ENCODE measurements at regions not wholly inside any gene's neighbourhood (a gene's known extent, or its start where the extent isn't known, plus 50 kb on each side); places are given as distances from the start of the nearest gene placed in this dataset.

DNA sequence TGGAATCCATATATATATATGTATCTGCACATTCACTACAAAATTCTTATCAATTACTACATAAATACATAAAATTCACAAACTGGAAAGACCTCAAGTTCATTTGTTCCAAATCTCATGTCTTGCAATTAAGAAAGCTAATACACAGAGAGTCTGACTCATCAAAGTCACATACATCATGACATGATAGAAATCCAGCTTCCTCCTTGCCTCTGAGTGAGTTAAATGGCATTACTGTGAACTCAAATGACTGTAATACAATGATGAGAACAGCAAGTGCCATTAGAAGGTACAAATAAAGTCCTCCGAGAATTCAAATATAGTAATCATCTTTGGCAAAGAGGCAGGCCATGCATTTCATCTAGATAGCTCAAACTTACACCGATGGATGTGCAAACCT is 55.1 kb upstream of the AGTR1 start (continued):
- TF ChIP-seq, protein P1, sequence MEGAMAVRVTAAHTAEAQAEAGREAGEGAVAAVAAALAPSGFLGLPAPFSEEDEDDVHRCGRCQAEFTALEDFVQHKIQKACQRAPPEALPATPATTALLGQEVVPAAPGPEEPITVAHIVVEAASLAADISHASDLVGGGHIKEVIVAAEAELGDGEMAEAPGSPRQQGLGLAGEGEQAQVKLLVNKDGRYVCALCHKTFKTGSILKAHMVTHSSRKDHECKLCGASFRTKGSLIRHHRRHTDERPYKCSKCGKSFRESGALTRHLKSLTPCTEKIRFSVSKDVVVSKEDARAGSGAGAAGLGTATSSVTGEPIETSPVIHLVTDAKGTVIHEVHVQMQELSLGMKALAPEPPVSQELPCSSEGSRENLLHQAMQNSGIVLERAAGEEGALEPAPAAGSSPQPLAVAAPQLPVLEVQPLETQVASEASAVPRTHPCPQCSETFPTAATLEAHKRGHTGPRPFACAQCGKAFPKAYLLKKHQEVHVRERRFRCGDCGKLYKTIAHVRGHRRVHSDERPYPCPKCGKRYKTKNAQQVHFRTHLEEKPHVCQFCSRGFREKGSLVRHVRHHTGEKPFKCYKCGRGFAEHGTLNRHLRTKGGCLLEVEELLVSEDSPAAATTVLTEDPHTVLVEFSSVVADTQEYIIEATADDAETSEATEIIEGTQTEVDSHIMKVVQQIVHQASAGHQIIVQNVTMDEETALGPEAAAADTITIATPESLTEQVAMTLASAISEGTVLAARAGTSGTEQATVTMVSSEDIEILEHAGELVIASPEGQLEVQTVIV (IDR thresholded peaks at IDR 0.05; ENCODE audit: borderline replicate concordance, partially characterized antibody), result no peak
- no peak for TF ChIP-seq HCFC1 (IDR thresholded peaks at IDR 0.05; ENCODE audit: low read length)
- no peak for TF ChIP-seq YBX1 (IDR thresholded peaks at IDR 0.05)
- TF ChIP-seq, protein P2, sequence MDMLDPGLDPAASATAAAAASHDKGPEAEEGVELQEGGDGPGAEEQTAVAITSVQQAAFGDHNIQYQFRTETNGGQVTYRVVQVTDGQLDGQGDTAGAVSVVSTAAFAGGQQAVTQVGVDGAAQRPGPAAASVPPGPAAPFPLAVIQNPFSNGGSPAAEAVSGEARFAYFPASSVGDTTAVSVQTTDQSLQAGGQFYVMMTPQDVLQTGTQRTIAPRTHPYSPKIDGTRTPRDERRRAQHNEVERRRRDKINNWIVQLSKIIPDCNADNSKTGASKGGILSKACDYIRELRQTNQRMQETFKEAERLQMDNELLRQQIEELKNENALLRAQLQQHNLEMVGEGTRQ (IDR thresholded peaks at IDR 0.05; ENCODE audit: borderline replicate concordance, low read depth, low read length), result no peak

DNA sequence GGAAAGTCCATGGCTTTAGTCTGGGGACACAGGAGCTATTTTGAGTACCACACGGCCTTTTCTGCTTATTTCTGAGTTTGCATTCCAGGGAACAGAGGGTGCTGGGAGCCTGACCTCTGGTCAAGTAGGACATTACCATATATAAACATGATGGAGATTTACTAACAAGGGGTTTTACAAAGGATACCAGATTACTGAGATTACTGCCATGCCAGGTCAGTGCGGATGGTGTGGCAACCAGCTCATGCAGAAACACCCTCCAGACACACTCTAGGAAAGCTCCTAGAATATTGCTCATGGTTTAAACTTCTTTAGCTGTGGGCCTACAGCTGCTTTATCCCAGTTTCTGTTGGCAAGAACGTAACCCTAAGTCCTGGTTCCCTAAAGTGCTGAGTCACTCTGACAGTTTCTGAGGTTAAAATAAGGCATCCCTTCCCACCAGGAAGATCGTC is 54.3 kb upstream of the AGTR1 start:
- POLR2A ChIA-PET, result no interaction called here
- no peaks in the 10 kb centered on the region for H3K4me1 ChIP-seq (ENCODE audit: control insufficient read depth, insufficient read depth, low read length)
- H3K27me3 ChIP-seq (replicated peaks in 1 of 2; ENCODE audit: control insufficient read depth in 2 of 2, insufficient read depth in 2 of 2, low read length in 1 of 2), result no peaks in the 10 kb centered on the region
- no TSS peak for BruUV-seq (replicated peaks)
- no peak for DNase-seq (ENCODE audit: low read depth, low spot score)
- CTCF ChIA-PET, result no interaction called here
- H3K9me3 ChIP-seq (replicated peaks; ENCODE audit: control insufficient read depth, insufficient read depth, low read length), result no peaks in the 10 kb centered on the region
- SMC1A ChIA-PET (ENCODE audit: uncharacterized antibody, unreplicated experiment), result no interaction called here
- no peaks in the 10 kb centered on the region for H3K36me3 ChIP-seq (ENCODE audit: control insufficient read depth in 2 of 2, insufficient read depth in 2 of 2, low read length in 1 of 2)
- no peak overlapping the region for H3K4me2 ChIP-seq (ENCODE audit: control insufficient read depth, insufficient read depth)
- RAD21 ChIA-PET (ENCODE audit: unreplicated experiment), result no interaction called here
- H4K20me1 ChIP-seq (ENCODE audit: control insufficient read depth, insufficient read depth), result no peaks in the 10 kb centered on the region
- no peak overlapping the region for H3K4me3 ChIP-seq
- H2AFZ ChIP-seq (ENCODE audit: control insufficient read depth, low read depth, low read length), result no peak overlapping the region
- intact Hi-C loops (cut with micrococcal nuclease; ENCODE audit: unreplicated experiment), result no loop called here
- no peak overlapping the region for H3K9ac ChIP-seq (ENCODE audit: control insufficient read depth, insufficient read depth, low read length)
- H3K79me2 ChIP-seq (ENCODE audit: control insufficient read depth, insufficient read depth, low read length), result no peaks in the 10 kb centered on the region
- FAIRE-seq, result no peak
- no peak overlapping the region for H3K27ac ChIP-seq (ENCODE audit: control insufficient read depth, insufficient read depth)
- 0% methylated on average over 4 of the region's 4 CpGs for WGBS (ENCODE audit: insufficient coverage, insufficient replicate concordance, low lambda C conversion rate, missing lambda C conversion rate)
- in situ Hi-C loops (cut with MboI), result no loop called here
- no peak for ATAC-seq
- TF ChIP-seq, protein P3, sequence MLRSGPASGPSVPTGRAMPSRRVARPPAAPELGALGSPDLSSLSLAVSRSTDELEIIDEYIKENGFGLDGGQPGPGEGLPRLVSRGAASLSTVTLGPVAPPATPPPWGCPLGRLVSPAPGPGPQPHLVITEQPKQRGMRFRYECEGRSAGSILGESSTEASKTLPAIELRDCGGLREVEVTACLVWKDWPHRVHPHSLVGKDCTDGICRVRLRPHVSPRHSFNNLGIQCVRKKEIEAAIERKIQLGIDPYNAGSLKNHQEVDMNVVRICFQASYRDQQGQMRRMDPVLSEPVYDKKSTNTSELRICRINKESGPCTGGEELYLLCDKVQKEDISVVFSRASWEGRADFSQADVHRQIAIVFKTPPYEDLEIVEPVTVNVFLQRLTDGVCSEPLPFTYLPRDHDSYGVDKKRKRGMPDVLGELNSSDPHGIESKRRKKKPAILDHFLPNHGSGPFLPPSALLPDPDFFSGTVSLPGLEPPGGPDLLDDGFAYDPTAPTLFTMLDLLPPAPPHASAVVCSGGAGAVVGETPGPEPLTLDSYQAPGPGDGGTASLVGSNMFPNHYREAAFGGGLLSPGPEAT (IDR thresholded peaks at IDR 0.05; ENCODE audit: low read depth), result no peak
- TF ChIP-seq RB1 (IDR thresholded peaks at IDR 0.05; ENCODE audit: borderline replicate concordance), result no peak
- TF ChIP-seq TAF1 (IDR thresholded peaks at IDR 0.05; ENCODE audit: borderline replicate concordance, low read depth, low read length), result no peak
- TF ChIP-seq ZNF217 (IDR thresholded peaks at IDR 0.05), result no peak
- no peak for TF ChIP-seq CEBPB (IDR thresholded peaks at IDR 0.05; ENCODE audit: borderline replicate concordance in 1 of 2, low read depth in 2 of 2, low read length in 2 of 2)
- TF ChIP-seq MTA3 (IDR thresholded peaks at IDR 0.05; ENCODE audit: borderline replicate concordance, low read length), result no peak
- no peak for TF ChIP-seq CHD4 (IDR thresholded peaks at IDR 0.05)
- TF ChIP-seq, protein P4, sequence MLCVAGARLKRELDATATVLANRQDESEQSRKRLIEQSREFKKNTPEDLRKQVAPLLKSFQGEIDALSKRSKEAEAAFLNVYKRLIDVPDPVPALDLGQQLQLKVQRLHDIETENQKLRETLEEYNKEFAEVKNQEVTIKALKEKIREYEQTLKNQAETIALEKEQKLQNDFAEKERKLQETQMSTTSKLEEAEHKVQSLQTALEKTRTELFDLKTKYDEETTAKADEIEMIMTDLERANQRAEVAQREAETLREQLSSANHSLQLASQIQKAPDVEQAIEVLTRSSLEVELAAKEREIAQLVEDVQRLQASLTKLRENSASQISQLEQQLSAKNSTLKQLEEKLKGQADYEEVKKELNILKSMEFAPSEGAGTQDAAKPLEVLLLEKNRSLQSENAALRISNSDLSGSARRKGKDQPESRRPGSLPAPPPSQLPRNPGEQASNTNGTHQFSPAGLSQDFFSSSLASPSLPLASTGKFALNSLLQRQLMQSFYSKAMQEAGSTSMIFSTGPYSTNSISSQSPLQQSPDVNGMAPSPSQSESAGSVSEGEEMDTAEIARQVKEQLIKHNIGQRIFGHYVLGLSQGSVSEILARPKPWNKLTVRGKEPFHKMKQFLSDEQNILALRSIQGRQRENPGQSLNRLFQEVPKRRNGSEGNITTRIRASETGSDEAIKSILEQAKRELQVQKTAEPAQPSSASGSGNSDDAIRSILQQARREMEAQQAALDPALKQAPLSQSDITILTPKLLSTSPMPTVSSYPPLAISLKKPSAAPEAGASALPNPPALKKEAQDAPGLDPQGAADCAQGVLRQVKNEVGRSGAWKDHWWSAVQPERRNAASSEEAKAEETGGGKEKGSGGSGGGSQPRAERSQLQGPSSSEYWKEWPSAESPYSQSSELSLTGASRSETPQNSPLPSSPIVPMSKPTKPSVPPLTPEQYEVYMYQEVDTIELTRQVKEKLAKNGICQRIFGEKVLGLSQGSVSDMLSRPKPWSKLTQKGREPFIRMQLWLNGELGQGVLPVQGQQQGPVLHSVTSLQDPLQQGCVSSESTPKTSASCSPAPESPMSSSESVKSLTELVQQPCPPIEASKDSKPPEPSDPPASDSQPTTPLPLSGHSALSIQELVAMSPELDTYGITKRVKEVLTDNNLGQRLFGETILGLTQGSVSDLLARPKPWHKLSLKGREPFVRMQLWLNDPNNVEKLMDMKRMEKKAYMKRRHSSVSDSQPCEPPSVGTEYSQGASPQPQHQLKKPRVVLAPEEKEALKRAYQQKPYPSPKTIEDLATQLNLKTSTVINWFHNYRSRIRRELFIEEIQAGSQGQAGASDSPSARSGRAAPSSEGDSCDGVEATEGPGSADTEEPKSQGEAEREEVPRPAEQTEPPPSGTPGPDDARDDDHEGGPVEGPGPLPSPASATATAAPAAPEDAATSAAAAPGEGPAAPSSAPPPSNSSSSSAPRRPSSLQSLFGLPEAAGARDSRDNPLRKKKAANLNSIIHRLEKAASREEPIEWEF (IDR thresholded peaks at IDR 0.05; ENCODE audit: insufficient replicate concordance, low read depth, low read length), result no peak
- TF ChIP-seq RELA (IDR thresholded peaks at IDR 0.05; ENCODE audit: borderline replicate concordance, partially characterized antibody), result no peak
